WTC11 (cell line): ENCODE measurements at regions not wholly inside any gene's neighbourhood (a gene's known extent, or its start where the extent isn't known, plus 50 kb on each side); places are given as distances from the start of the nearest gene placed in this dataset.

Source experiments
- ATAC-seq: fragments of 200-7000 bp; cut with Tn5 transposase; 2 replicates; pipeline ENCODE4 v1.10.0; 2021; ENCODE audit warnings: mild to moderate bottlenecking, moderate library complexity
- CTCF ChIA-PET: fragments of 300-600 bp; sonication (Branson Sonifier 250); formaldehyde crosslinking; loops from one replicate; lab custom pipeline; 2021; ENCODE audit warnings: antibody characterized with exemption; lab: Charles Lee
- POLR2A ChIA-PET: fragments of 350-600 bp; sonication (Branson Sonifier 250); formaldehyde crosslinking; loops from one replicate; lab custom pipeline; 2021; ENCODE audit warnings: antibody characterized with exemption; lab: Charles Lee
- DNase-seq: peaks from one replicate; pipeline ENCODE4 v3.0.0; 2021; ENCODE audit warnings: low spot score
- H3K27ac Mint-ChIP-seq: 2 replicates; pipeline ENCODE4 v1.8.0; 2021; ENCODE audit warnings: mixed read lengths
- H3K27me3 Mint-ChIP-seq: 2 replicates; pipeline ENCODE4 v1.8.0; 2021; ENCODE audit warnings: low read depth, mild to moderate bottlenecking, moderate library complexity, mixed read lengths
- H3K36me3 Mint-ChIP-seq: 2 replicates; pipeline ENCODE4 v1.8.0; 2021; ENCODE audit warnings: mixed read lengths
- H3K4me1 Mint-ChIP-seq: 2 replicates; pipeline ENCODE4 v1.8.0; 2022; ENCODE audit warnings: mixed read lengths
- H3K4me3 Mint-ChIP-seq: 2 replicates; pipeline ENCODE4 v1.8.0; 2021; ENCODE audit warnings: mild to moderate bottlenecking, moderate library complexity, mixed read lengths
- H3K9me3 Mint-ChIP-seq: 2 replicates; pipeline ENCODE4 v1.8.0; 2021; ENCODE audit warnings: mixed read lengths
- ATF3 ChIP-seq: sonication (generic); formaldehyde crosslinking; conservative IDR thresholded peaks from 2 replicates; pipeline ENCODE4 v1.8.1; 2022; ENCODE audit warnings: mild to moderate bottlenecking, missing genetic modification reagents
- CREB1 ChIP-seq: sonication (generic); formaldehyde crosslinking; IDR thresholded peaks from 2 replicates; pipeline ENCODE4 v1.8.0; 2023; ENCODE audit warnings: mild to moderate bottlenecking, missing genetic modification reagents
- ELF4 ChIP-seq: sonication (generic); formaldehyde crosslinking; IDR thresholded peaks from 2 replicates; pipeline ENCODE4 v1.8.1; 2022; ENCODE audit warnings: low read depth, mild to moderate bottlenecking, moderate library complexity, missing genetic modification reagents
- EMX1 ChIP-seq: fragments of 250-450 bp; sonication (Bioruptor Pico); IDR thresholded peaks from 2 replicates; pipeline ENCODE4 v1.8.0; 2021; ENCODE audit warnings: mild to moderate bottlenecking
- ESRRA ChIP-seq: sonication (generic); formaldehyde crosslinking; IDR thresholded peaks from 2 replicates; pipeline ENCODE4 v1.8.1; 2022; ENCODE audit warnings: mild to moderate bottlenecking, missing genetic modification reagents, borderline replicate concordance
- FOXJ3 ChIP-seq: sonication (generic); formaldehyde crosslinking; IDR thresholded peaks from 2 replicates; pipeline ENCODE4 v1.9.0; 2021; ENCODE audit warnings: missing genetic modification reagents, mild to moderate bottlenecking, borderline replicate concordance
- FOXK1 ChIP-seq: sonication (generic); formaldehyde crosslinking; IDR thresholded peaks from 2 replicates; pipeline ENCODE4 v1.8.0; 2022; ENCODE audit warnings: mild to moderate bottlenecking, moderate library complexity, missing genetic modification reagents
- MAX ChIP-seq: sonication (generic); formaldehyde crosslinking; IDR thresholded peaks from 2 replicates; pipeline ENCODE4 v1.8.0; 2022; ENCODE audit warnings: mild to moderate bottlenecking, missing genetic modification reagents
- MXD4 ChIP-seq: fragments of 250-450 bp; sonication (Bioruptor Pico); IDR thresholded peaks from 2 replicates; pipeline ENCODE4 v1.8.0; 2021; ENCODE audit warnings: mild to moderate bottlenecking, moderate library complexity, borderline replicate concordance
- MYBL2 ChIP-seq: sonication (generic); formaldehyde crosslinking; IDR thresholded peaks from 2 replicates; pipeline ENCODE4 v1.8.1; 2023; ENCODE audit warnings: mild to moderate bottlenecking, moderate library complexity, missing genetic modification reagents
- SOX15 ChIP-seq: fragments of 250-450 bp; sonication (Bioruptor Pico); IDR thresholded peaks from 2 replicates; pipeline ENCODE4 v1.9.0; 2021; ENCODE audit warnings: mild to moderate bottlenecking
- USF2 ChIP-seq: sonication (generic); formaldehyde crosslinking; IDR thresholded peaks from 2 replicates; pipeline ENCODE4 v1.8.1; 2023; ENCODE audit warnings: mild to moderate bottlenecking, missing genetic modification reagents, moderate library complexity
- ZNF121 ChIP-seq: sonication (generic); formaldehyde crosslinking; IDR thresholded peaks from 2 replicates; pipeline ENCODE4 v1.8.0; 2023; ENCODE audit warnings: missing genetic modification reagents
- ZNF425 ChIP-seq: fragments of 250-450 bp; sonication (Bioruptor Pico); conservative IDR thresholded peaks from 2 replicates; pipeline ENCODE4 v1.9.0; 2021; ENCODE audit warnings: mild to moderate bottlenecking
- TF ChIP-seq, protein P1 (sequence below): sonication (generic); formaldehyde crosslinking; conservative IDR thresholded peaks from 2 replicates; pipeline ENCODE4 v1.8.1; 2023; ENCODE audit warnings: mild to moderate bottlenecking, low read depth, missing genetic modification reagents, moderate library complexity
- TF ChIP-seq, protein P2 (sequence below): sonication (generic); formaldehyde crosslinking; IDR thresholded peaks from 2 replicates; pipeline ENCODE4 v1.8.0; 2022; ENCODE audit warnings: mild to moderate bottlenecking, missing genetic modification reagents
- TF ChIP-seq, protein P3 (sequence below): sonication (generic); formaldehyde crosslinking; IDR thresholded peaks from 2 replicates; pipeline ENCODE4 v1.8.1; 2022; ENCODE audit warnings: mild to moderate bottlenecking, moderate library complexity, missing genetic modification reagents
- TF ChIP-seq, protein P4 (sequence below): fragments of 250-450 bp; sonication (Bioruptor Pico); IDR thresholded peaks from 2 replicates; pipeline ENCODE4 v1.8.0; 2021; ENCODE audit warnings: mild to moderate bottlenecking
- TF ChIP-seq, protein P5 (sequence below): sonication (generic); formaldehyde crosslinking; IDR thresholded peaks from 2 replicates; pipeline ENCODE4 v1.8.0; 2023; ENCODE audit warnings: mild to moderate bottlenecking, missing genetic modification reagents

GRCh38 chr4:83819582-83819981, 283.7 kb downstream of the GPAT3 start:
- ATAC-seq = no peak
- H3K36me3 Mint-ChIP-seq = peaks cover 18% of the 10 kb centered on the region
- H3K27ac Mint-ChIP-seq = no peak overlapping the region
- TF ChIP-seq, protein P1, sequence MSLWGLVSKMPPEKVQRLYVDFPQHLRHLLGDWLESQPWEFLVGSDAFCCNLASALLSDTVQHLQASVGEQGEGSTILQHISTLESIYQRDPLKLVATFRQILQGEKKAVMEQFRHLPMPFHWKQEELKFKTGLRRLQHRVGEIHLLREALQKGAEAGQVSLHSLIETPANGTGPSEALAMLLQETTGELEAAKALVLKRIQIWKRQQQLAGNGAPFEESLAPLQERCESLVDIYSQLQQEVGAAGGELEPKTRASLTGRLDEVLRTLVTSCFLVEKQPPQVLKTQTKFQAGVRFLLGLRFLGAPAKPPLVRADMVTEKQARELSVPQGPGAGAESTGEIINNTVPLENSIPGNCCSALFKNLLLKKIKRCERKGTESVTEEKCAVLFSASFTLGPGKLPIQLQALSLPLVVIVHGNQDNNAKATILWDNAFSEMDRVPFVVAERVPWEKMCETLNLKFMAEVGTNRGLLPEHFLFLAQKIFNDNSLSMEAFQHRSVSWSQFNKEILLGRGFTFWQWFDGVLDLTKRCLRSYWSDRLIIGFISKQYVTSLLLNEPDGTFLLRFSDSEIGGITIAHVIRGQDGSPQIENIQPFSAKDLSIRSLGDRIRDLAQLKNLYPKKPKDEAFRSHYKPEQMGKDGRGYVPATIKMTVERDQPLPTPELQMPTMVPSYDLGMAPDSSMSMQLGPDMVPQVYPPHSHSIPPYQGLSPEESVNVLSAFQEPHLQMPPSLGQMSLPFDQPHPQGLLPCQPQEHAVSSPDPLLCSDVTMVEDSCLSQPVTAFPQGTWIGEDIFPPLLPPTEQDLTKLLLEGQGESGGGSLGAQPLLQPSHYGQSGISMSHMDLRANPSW (CRISPR knock-in tag) = no peak
- TF ChIP-seq USF2 (CRISPR knock-in tag) = no peak
- TF ChIP-seq ZNF121 = no peak
- TF ChIP-seq, protein P2, sequence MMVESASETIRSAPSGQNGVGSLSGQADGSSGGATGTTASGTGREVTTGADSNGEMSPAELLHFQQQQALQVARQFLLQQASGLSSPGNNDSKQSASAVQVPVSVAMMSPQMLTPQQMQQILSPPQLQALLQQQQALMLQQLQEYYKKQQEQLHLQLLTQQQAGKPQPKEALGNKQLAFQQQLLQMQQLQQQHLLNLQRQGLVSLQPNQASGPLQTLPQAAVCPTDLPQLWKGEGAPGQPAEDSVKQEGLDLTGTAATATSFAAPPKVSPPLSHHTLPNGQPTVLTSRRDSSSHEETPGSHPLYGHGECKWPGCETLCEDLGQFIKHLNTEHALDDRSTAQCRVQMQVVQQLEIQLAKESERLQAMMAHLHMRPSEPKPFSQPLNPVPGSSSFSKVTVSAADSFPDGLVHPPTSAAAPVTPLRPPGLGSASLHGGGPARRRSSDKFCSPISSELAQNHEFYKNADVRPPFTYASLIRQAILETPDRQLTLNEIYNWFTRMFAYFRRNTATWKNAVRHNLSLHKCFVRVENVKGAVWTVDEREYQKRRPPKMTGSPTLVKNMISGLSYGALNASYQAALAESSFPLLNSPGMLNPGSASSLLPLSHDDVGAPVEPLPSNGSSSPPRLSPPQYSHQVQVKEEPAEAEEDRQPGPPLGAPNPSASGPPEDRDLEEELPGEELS (CRISPR knock-in tag) = no peak
- no peak for TF ChIP-seq MAX (CRISPR knock-in tag)
- no peak for TF ChIP-seq MYBL2 (CRISPR knock-in tag)
- no peak for TF ChIP-seq ELF4 (CRISPR knock-in tag)
- H3K27me3 Mint-ChIP-seq = no peaks in the 10 kb centered on the region
- H3K4me1 Mint-ChIP-seq = peaks cover 15% of the 10 kb centered on the region
- H3K9me3 Mint-ChIP-seq = peaks cover 17% of the 10 kb centered on the region
- no peak overlapping the region for H3K4me3 Mint-ChIP-seq
- CTCF ChIA-PET = no interaction called here
- POLR2A ChIA-PET = no interaction called here
- no peak for DNase-seq

GRCh38 chr4:83810428-83810827, 274.5 kb downstream of the GPAT3 start:
- DNase-seq (no peak), ATAC-seq (no peak)
- Mint-ChIP-seq H3K36me3 (no peaks in the 10 kb centered on the region), H3K4me3 (no peak overlapping the region), H3K9me3 (no peaks in the 10 kb centered on the region)
- POLR2A ChIA-PET = no interaction called here
- TF ChIP-seq, protein P3, sequence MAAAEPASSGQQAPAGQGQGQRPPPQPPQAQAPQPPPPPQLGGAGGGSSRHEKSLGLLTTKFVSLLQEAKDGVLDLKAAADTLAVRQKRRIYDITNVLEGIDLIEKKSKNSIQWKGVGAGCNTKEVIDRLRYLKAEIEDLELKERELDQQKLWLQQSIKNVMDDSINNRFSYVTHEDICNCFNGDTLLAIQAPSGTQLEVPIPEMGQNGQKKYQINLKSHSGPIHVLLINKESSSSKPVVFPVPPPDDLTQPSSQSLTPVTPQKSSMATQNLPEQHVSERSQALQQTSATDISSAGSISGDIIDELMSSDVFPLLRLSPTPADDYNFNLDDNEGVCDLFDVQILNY = no peak
- TF ChIP-seq ATF3 (CRISPR knock-in tag) (no peak), ESRRA (no peak), CREB1 (CRISPR knock-in tag) (no peak), FOXK1 (CRISPR knock-in tag) (no peak), EMX1 (no peak), MXD4 (CRISPR knock-in tag) (no peak), ZNF425 (CRISPR knock-in tag) (no peak), MYBL2 (CRISPR knock-in tag) (no peak), FOXJ3 (CRISPR knock-in tag) (no peak), SOX15 (CRISPR knock-in tag) (no peak)
- TF ChIP-seq, protein P4, sequence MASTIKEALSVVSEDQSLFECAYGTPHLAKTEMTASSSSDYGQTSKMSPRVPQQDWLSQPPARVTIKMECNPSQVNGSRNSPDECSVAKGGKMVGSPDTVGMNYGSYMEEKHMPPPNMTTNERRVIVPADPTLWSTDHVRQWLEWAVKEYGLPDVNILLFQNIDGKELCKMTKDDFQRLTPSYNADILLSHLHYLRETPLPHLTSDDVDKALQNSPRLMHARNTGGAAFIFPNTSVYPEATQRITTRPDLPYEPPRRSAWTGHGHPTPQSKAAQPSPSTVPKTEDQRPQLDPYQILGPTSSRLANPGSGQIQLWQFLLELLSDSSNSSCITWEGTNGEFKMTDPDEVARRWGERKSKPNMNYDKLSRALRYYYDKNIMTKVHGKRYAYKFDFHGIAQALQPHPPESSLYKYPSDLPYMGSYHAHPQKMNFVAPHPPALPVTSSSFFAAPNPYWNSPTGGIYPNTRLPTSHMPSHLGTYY (CRISPR knock-in tag) = no peak
- TF ChIP-seq, protein P2 (CRISPR knock-in tag) = no peak
- TF ChIP-seq, protein P5, sequence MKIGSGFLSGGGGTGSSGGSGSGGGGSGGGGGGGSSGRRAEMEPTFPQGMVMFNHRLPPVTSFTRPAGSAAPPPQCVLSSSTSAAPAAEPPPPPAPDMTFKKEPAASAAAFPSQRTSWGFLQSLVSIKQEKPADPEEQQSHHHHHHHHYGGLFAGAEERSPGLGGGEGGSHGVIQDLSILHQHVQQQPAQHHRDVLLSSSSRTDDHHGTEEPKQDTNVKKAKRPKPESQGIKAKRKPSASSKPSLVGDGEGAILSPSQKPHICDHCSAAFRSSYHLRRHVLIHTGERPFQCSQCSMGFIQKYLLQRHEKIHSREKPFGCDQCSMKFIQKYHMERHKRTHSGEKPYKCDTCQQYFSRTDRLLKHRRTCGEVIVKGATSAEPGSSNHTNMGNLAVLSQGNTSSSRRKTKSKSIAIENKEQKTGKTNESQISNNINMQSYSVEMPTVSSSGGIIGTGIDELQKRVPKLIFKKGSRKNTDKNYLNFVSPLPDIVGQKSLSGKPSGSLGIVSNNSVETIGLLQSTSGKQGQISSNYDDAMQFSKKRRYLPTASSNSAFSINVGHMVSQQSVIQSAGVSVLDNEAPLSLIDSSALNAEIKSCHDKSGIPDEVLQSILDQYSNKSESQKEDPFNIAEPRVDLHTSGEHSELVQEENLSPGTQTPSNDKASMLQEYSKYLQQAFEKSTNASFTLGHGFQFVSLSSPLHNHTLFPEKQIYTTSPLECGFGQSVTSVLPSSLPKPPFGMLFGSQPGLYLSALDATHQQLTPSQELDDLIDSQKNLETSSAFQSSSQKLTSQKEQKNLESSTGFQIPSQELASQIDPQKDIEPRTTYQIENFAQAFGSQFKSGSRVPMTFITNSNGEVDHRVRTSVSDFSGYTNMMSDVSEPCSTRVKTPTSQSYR = no peak
- TF ChIP-seq, all 79 proteins: peak for 0
- CTCF ChIA-PET = no interaction called here
- H3K4me1 Mint-ChIP-seq = no peaks in the 10 kb centered on the region
- H3K27ac Mint-ChIP-seq = no peak overlapping the region
- no peaks in the 10 kb centered on the region for H3K27me3 Mint-ChIP-seq
